ENCODE measurements at regions not wholly inside any gene's neighbourhood (a gene's known extent, or its start where the extent isn't known, plus 50 kb on each side); places are given as distances from the start of the nearest gene placed in this dataset.

DNA sequence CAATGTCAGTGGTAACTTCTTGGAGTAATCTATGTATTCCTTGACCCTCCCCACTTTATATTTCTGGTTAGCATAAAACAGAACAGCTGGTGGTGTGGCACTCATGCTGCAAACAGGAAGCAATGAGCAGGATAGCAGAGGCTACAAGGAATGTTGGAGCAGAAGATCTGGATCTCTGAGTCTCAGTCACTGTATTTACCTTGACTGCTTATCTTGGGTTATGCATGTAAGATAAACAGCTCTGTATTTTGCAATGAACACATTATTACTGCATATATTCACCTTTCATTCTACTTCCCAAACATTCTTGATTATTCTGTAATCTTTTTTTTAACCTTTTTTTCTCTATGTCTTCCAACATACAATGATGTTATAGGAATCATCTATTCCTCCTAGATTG, 977.9 kb upstream of the CNTNAP5 start:
- Histone ChIP-seq H3K27ac (ENCODE audit: low read length) (no peak overlapping the region), H3K4me2 (ENCODE audit: low read length) (no peak overlapping the region), H4K20me1 (ENCODE audit: insufficient read depth, low read length) (no peaks in the 10 kb centered on the region), H3K27me3 (ENCODE audit: low read depth, low read length) (no peaks in the 10 kb centered on the region), H3K4me3 (ENCODE audit: low read length) (no peak overlapping the region), H2AFZ (ENCODE audit: low read depth, low read length) (no peak overlapping the region), H3K9ac (ENCODE audit: low read length) (no peak overlapping the region), H3K79me2 (ENCODE audit: low read length) (no peaks in the 10 kb centered on the region), H3K9me3 (ENCODE audit: insufficient read depth, low read length) (no peaks in the 10 kb centered on the region), H3K36me3 (replicated peaks; ENCODE audit: low read depth, low read length) (no peaks in the 10 kb centered on the region), H3K4me1 (ENCODE audit: low read length) (no peaks in the 10 kb centered on the region)
- TF ChIP-seq EZH2phosphoT487 (IDR thresholded peaks at IDR 0.05; ENCODE audit: low read depth), result no peak
- TF ChIP-seq, protein P1, sequence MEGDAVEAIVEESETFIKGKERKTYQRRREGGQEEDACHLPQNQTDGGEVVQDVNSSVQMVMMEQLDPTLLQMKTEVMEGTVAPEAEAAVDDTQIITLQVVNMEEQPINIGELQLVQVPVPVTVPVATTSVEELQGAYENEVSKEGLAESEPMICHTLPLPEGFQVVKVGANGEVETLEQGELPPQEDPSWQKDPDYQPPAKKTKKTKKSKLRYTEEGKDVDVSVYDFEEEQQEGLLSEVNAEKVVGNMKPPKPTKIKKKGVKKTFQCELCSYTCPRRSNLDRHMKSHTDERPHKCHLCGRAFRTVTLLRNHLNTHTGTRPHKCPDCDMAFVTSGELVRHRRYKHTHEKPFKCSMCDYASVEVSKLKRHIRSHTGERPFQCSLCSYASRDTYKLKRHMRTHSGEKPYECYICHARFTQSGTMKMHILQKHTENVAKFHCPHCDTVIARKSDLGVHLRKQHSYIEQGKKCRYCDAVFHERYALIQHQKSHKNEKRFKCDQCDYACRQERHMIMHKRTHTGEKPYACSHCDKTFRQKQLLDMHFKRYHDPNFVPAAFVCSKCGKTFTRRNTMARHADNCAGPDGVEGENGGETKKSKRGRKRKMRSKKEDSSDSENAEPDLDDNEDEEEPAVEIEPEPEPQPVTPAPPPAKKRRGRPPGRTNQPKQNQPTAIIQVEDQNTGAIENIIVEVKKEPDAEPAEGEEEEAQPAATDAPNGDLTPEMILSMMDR (IDR thresholded peaks at IDR 0.05; ENCODE audit: low read depth, low read length), result no peak

DNA sequence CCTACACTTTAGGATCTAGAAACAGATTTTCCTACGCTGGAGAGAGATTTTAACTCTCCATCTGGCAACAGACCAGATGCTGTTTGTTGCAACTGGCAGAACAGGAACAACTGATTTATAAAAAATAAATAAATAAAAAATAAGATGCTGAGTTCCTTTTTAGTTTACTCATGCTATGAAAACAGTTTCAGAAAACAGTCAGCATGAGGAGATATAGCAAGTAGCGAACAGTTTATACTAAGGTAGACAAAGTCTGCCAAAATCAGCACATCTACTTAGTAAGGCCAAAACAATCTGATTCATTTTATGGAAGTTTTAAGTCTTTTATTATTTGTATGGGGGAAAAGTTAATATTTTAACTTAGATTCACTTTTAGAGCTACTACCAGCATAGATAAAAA, 974.0 kb upstream of the CNTNAP5 start:
- Histone ChIP-seq H3K27me3 (ENCODE audit: low read depth, low read length) (no peaks in the 10 kb centered on the region), H3K27ac (ENCODE audit: low read length) (no peak overlapping the region), H2AFZ (ENCODE audit: low read depth, low read length) (no peak overlapping the region)

DNA sequence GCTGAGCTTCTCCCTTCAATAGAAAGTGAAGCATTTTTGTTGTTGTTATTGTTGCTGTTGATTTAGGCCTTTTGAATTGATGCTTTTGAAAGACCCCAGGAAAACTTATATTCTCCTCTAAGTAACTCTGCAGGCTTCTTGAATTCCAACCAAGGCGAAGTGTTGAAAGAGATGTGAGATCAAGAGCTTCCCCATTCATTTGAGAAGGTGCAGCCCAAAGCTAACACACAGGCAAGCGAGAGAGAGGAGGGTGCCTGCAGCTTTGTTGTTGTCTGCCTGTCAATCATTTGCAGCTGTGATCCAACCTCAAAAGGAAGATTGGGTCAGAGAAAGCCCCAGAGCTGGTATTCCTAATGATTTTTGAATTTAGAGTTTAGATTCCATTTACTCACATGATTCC, 963.6 kb upstream of the CNTNAP5 start:
- no peaks in the 10 kb centered on the region for H3K4me1 ChIP-seq (ENCODE audit: low read length)
- H3K4me3 ChIP-seq (ENCODE audit: low read length), result no peak overlapping the region
- H3K4me2 ChIP-seq (ENCODE audit: low read length), result no peak overlapping the region
- no peak overlapping the region for H3K27ac ChIP-seq (ENCODE audit: low read length)
- no peaks in the 10 kb centered on the region for H3K27me3 ChIP-seq (ENCODE audit: low read depth, low read length)
- H3K36me3 ChIP-seq (replicated peaks; ENCODE audit: low read depth, low read length), result no peaks in the 10 kb centered on the region
- H2AFZ ChIP-seq (ENCODE audit: low read depth, low read length), result peak overlapping the region; percentile 84; the same call in 1 of the 2 replicates
- TF ChIP-seq EZH2phosphoT487 (IDR thresholded peaks at IDR 0.05; ENCODE audit: low read depth), result no peak
- TF ChIP-seq, protein P1 (IDR thresholded peaks at IDR 0.05; ENCODE audit: low read depth, low read length), result no peak
- H4K20me1 ChIP-seq (ENCODE audit: insufficient read depth, low read length), result no peaks in the 10 kb centered on the region
- no peaks in the 10 kb centered on the region for H3K79me2 ChIP-seq (ENCODE audit: low read length)
- no peak overlapping the region for H3K9ac ChIP-seq (ENCODE audit: low read length)
- peaks cover 13% of the 10 kb centered on the region for H3K9me3 ChIP-seq (ENCODE audit: insufficient read depth, low read length)

More for the DNA sequence above, 974.0 kb upstream of the CNTNAP5 start:
- H3K36me3 ChIP-seq (replicated peaks; ENCODE audit: low read depth, low read length), result no peaks in the 10 kb centered on the region
- no peaks in the 10 kb centered on the region for H4K20me1 ChIP-seq (ENCODE audit: insufficient read depth, low read length)
- H3K4me2 ChIP-seq (ENCODE audit: low read length), result no peak overlapping the region
- TF ChIP-seq EZH2phosphoT487 (IDR thresholded peaks at IDR 0.05; ENCODE audit: low read depth), result no peak
- TF ChIP-seq, protein P1 (IDR thresholded peaks at IDR 0.05; ENCODE audit: low read depth, low read length), result no peak
- H3K4me3 ChIP-seq (ENCODE audit: low read length), result no peak overlapping the region
- H3K79me2 ChIP-seq (ENCODE audit: low read length), result no peaks in the 10 kb centered on the region
- H3K9ac ChIP-seq (ENCODE audit: low read length), result no peak overlapping the region
- H3K9me3 ChIP-seq (ENCODE audit: insufficient read depth, low read length), result 0 out of 2 replicates have a peak, but pooled peaks cover 3% of the 10 kb centered on the region
- peaks cover 5% of the 10 kb centered on the region; the same call in 1 of the 2 replicates for H3K4me1 ChIP-seq (ENCODE audit: low read length)

DNA sequence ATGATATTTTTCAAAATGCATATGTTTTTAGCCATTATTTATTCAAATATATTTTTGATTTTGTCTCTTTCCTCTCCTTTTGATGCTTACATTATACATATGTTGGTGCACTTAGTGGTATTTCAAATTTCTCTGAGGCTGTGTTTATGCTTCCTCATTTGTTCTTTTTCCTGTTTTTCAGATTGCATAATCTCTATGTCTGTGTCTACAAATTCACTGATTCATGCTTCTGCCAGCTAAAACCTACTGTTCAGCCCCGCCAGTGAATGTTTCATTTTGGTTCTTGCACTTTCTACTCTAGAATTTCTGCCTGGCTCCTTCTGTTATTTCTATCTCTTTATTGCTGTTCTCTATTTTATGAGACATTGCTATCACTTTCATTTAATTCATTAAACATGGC, 951.7 kb upstream of the CNTNAP5 start:
- Histone ChIP-seq H3K79me2 (ENCODE audit: low read length) (no peaks in the 10 kb centered on the region), H3K4me1 (ENCODE audit: low read length) (no peaks in the 10 kb centered on the region), H3K4me2 (ENCODE audit: low read length) (no peak overlapping the region), H3K9ac (ENCODE audit: low read length) (no peak overlapping the region), H3K36me3 (replicated peaks; ENCODE audit: low read depth, low read length) (no peaks in the 10 kb centered on the region), H3K4me3 (ENCODE audit: low read length) (no peak overlapping the region), H4K20me1 (ENCODE audit: insufficient read depth, low read length) (no peaks in the 10 kb centered on the region), H2AFZ (ENCODE audit: low read depth, low read length) (0 out of 2 replicates have a peak overlapping the region, but pooled peaks have one; percentile 4), H3K27me3 (ENCODE audit: low read depth, low read length) (no peaks in the 10 kb centered on the region), H3K27ac (ENCODE audit: low read length) (no peak overlapping the region), H3K9me3 (ENCODE audit: insufficient read depth, low read length) (no peaks in the 10 kb centered on the region; the same call in 1 of the 2 replicates)
- no peak for TF ChIP-seq EZH2phosphoT487 (IDR thresholded peaks at IDR 0.05; ENCODE audit: low read depth)
- TF ChIP-seq, protein P1 (IDR thresholded peaks at IDR 0.05; ENCODE audit: low read depth, low read length), result no peak

Measured in OCI-LY3 (cell line).